Suprapubic skin (tissue), 4 donors: ENCODE measurements at regions not wholly inside any gene's neighbourhood (a gene's known extent, or its start where the extent isn't known, plus 50 kb on each side); places are given as distances from the start of the nearest gene placed in this dataset.

ENCODE experiments used
- DNase-seq, 2 donors: peaks; one replicate each; pipeline ENCODE4 v3.0.0-alpha.2; 2019; ENCODE audit warnings: low spot score in 2 of 2
- H3K27ac ChIP-seq: fragments of 200-600 bp; sonication (generic); one replicate; pipeline ENCODE4 v1.5.1; 2019
- H3K27me3 ChIP-seq: fragments of 200-600 bp; sonication (generic); one replicate; pipeline ENCODE4 v1.5.1; 2019
- H3K36me3 ChIP-seq: fragments of 200-600 bp; sonication (generic); one replicate; pipeline ENCODE4 v1.5.1; 2019
- H3K4me1 ChIP-seq: fragments of 200-600 bp; sonication (generic); one replicate; pipeline ENCODE4 v1.5.1; 2019
- H3K4me3 ChIP-seq: fragments of 200-600 bp; sonication (generic); one replicate; pipeline ENCODE4 v1.5.1; 2019; ENCODE audit warnings: mild to moderate bottlenecking
- H3K9me3 ChIP-seq: fragments of 200-600 bp; sonication (generic); one replicate; pipeline ENCODE4 v1.5.1; 2019
- EP300 ChIP-seq: sonication (generic); formaldehyde crosslinking; IDR thresholded peaks from one replicate; pipeline ENCODE4 v1.6.1; 2017; ENCODE audit warnings: antibody characterized with exemption
- POLR2A ChIP-seq, 2 donors: fragments of 450-650 bp; IDR thresholded peaks; one replicate each; pipeline ENCODE4 v1.6.1; 2017; ENCODE audit warnings: antibody characterized with exemption in 2 of 2, mild to moderate bottlenecking in 2 of 2, moderate library complexity in 2 of 2
- POLR2AphosphoS5 ChIP-seq, 3 donors: sonication (generic); formaldehyde crosslinking; IDR thresholded peaks; one replicate each; pipeline ENCODE4 v1.6.1; 2017; ENCODE audit warnings: antibody characterized with exemption in 3 of 3
- WGBS: methylation state at CpG from one replicate; pipeline ENCODE4 v1.1.5; 2018; 5-methylcytosine and 5-hydroxymethylcytosine counted together
- TF ChIP-seq, protein P1 (sequence below), 2 donors: fragments of 200-600 bp in 1 of 2; fragments of 450-650 bp in 1 of 2; sonication (generic) in 1 of 2; IDR thresholded peaks; one replicate each; pipeline ENCODE4 v1.5.1; 2016 to 2019; ENCODE audit warnings: antibody characterized with exemption in 2 of 2, mild to moderate bottlenecking in 1 of 2, moderate library complexity in 1 of 2

DNA sequence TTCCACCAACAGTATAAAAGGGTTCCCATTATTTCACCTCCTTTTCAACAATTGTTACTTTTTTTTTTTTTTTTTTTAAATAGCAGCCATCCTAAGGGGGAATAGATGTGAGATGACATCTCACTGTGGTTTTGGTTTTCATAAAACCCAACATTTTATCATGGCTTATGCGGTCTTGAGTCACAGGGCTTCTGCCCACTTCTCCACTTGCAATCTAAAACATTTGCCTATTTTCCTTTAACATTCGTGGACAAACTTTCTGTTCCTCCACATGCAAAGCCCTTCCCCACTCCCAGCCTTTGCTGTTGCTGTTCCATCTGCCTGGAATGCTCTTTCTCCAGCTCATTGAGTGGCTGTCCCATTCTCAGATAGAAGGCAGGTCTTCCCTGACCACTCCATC is 239.7 kb upstream of the KCNK2 start:
- H3K9me3 ChIP-seq = no peaks in the 10 kb centered on the region
- 94% methylated on average over 2 of the region's 2 CpGs for WGBS
- TF ChIP-seq, protein P1, sequence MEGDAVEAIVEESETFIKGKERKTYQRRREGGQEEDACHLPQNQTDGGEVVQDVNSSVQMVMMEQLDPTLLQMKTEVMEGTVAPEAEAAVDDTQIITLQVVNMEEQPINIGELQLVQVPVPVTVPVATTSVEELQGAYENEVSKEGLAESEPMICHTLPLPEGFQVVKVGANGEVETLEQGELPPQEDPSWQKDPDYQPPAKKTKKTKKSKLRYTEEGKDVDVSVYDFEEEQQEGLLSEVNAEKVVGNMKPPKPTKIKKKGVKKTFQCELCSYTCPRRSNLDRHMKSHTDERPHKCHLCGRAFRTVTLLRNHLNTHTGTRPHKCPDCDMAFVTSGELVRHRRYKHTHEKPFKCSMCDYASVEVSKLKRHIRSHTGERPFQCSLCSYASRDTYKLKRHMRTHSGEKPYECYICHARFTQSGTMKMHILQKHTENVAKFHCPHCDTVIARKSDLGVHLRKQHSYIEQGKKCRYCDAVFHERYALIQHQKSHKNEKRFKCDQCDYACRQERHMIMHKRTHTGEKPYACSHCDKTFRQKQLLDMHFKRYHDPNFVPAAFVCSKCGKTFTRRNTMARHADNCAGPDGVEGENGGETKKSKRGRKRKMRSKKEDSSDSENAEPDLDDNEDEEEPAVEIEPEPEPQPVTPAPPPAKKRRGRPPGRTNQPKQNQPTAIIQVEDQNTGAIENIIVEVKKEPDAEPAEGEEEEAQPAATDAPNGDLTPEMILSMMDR (IDR thresholded peaks at IDR 0.05) = no peak
- TF ChIP-seq POLR2AphosphoS5 (IDR thresholded peaks at IDR 0.05) = no peak
- no peaks in the 10 kb centered on the region for H3K4me1 ChIP-seq
- H3K27ac ChIP-seq = no peak overlapping the region
- H3K36me3 ChIP-seq = no peaks in the 10 kb centered on the region
- no peak for DNase-seq
- H3K4me3 ChIP-seq = no peak overlapping the region
- H3K27me3 ChIP-seq = no peaks in the 10 kb centered on the region

DNA sequence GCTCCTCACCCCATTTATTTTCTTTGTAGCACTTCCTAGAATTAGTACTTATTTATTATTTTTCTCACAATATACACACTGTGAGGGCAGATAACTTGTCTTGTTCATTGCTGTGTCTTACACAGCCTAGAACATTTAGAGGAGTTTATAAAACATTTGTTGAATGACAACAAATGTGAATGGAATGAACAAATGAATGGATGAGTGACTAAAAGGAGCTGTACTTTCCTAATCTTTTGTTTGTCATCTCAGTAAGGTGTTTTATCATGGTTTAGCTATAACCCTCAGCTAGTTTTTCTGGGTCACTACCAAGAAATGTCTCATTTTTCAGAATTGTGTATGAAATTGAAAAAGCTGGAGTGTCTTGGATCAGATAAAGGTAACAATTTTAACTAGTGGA is 239.3 kb upstream of the KCNK2 start:
- Histone ChIP-seq H3K9me3 (no peaks in the 10 kb centered on the region), H3K4me3 (no peak overlapping the region), H3K27me3 (no peaks in the 10 kb centered on the region), H3K4me1 (no peaks in the 10 kb centered on the region), H3K27ac (no peak overlapping the region), H3K36me3 (no peaks in the 10 kb centered on the region)
- DNase-seq = no peak
- TF ChIP-seq, protein P1 (IDR thresholded peaks at IDR 0.05) = no peak
- TF ChIP-seq POLR2AphosphoS5 (IDR thresholded peaks at IDR 0.05) = no peak
- no peak for TF ChIP-seq POLR2A (IDR thresholded peaks at IDR 0.05)
- no peak for TF ChIP-seq EP300

DNA sequence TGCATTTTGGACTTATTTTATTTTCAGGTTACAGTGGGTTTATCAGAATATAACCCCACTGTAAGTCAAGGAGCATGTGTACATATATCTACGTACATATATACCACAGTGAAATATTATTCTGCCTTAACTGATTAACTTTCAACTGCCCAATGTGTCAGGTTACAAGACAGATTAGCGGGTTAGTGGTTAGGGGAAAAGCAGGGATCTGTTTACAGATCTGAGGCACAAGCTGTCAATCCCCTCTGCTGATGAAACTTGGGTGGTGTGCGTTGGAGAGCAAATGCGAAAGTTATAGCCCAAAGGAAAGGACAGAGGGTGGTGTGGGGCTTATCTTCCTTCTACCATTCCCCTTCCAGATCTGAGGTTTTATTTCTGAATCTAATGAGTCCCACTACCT is 238.2 kb upstream of the KCNK2 start:
- Histone ChIP-seq H3K36me3 (no peaks in the 10 kb centered on the region), H3K27me3 (no peaks in the 10 kb centered on the region), H3K9me3 (no peaks in the 10 kb centered on the region), H3K4me3 (no peak overlapping the region), H3K27ac (no peak overlapping the region), H3K4me1 (no peaks in the 10 kb centered on the region)
- TF ChIP-seq POLR2A (IDR thresholded peaks at IDR 0.05) = no peak
- no peak for TF ChIP-seq POLR2AphosphoS5 (IDR thresholded peaks at IDR 0.05)
- TF ChIP-seq, protein P1 (IDR thresholded peaks at IDR 0.05) = no peak
- no peak for DNase-seq
- WGBS = 85% methylated on average over 4 of the region's 4 CpGs

DNA sequence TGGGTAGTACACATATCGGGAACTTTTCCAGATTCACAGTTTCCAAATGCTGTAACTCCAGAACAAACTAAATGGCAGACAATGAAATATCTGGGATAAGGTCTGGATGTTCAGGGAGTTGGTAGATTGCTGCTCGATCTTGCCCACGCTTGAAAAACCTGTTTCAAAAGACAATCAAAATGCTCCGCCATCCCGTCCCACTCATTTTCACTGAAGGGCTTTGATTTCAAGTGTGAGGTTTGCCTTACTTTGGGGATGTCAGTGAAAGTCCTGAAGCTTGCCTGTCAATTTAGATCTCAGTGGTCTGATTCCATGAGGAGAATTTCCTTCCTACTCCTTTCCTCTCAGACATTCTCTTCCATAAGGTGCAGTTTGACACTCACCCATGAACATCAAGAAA is 236.3 kb upstream of the KCNK2 start:
- no peaks in the 10 kb centered on the region for H3K9me3 ChIP-seq
- WGBS = 52% methylated on average over 5 of the region's 5 CpGs
- no peak overlapping the region for H3K4me3 ChIP-seq
- DNase-seq = no peak
- no peaks in the 10 kb centered on the region for H3K36me3 ChIP-seq
- no peak for TF ChIP-seq EP300
- TF ChIP-seq POLR2A (IDR thresholded peaks at IDR 0.05) = no peak
- TF ChIP-seq, protein P1 (IDR thresholded peaks at IDR 0.05) = no peak
- no peak for TF ChIP-seq POLR2AphosphoS5 (IDR thresholded peaks at IDR 0.05)
- H3K4me1 ChIP-seq = no peaks in the 10 kb centered on the region
- no peaks in the 10 kb centered on the region for H3K27me3 ChIP-seq
- H3K27ac ChIP-seq = no peak overlapping the region

DNA sequence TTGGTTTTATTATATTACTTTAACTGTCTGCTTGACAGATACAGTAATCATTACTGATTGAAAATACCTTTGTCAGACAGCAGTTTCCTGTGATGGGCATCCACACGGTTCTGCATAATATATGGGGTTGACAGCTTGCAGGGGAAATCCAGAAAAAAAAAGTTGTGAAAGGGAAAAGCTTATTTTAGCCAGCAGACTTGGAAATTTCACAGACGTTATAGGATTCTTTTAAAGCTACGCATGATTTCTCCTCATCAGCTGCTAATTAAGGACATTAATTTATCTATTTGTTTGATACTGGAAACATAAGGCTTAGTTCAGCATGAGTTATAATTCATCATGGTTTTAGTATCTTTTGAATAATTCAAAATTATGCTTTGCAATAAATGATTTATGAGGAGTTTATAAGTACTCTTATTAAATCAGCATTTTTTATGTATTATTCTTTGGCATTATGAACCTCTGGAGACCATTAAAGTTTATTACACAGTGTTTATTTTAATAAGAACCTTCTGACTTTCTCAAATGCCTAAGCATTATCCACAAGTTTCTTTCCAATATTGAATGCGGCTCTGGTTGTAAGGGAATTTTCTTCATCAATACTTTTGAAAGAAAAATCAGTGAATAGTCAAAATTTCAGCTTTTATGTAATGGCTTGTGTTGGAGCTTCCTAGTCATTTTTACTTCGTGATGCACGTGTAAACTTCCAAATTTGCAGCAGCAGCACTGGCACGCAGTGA is 235.3 kb upstream of the KCNK2 start:
- Histone ChIP-seq H3K9me3 (no peaks in the 10 kb centered on the region), H3K36me3 (no peaks in the 10 kb centered on the region), H3K4me1 (no peaks in the 10 kb centered on the region), H3K27me3 (no peaks in the 10 kb centered on the region), H3K4me3 (no peak overlapping the region), H3K27ac (no peak overlapping the region)
- TF ChIP-seq, protein P1 (IDR thresholded peaks at IDR 0.05) = no peak
- no peak for TF ChIP-seq POLR2AphosphoS5 (IDR thresholded peaks at IDR 0.05)
- TF ChIP-seq POLR2A (IDR thresholded peaks at IDR 0.05) = no peak
- TF ChIP-seq EP300 = no peak
- WGBS = 33% methylated on average over 7 of the region's 7 CpGs
- DNase-seq = no peak
